Osteocyte (in vitro differentiated cells): ENCODE measurements at regions not wholly inside any gene's neighbourhood (a gene's known extent, or its start where the extent isn't known, plus 50 kb on each side); places are given as distances from the start of the nearest gene placed in this dataset.
A peak's percentile ranks its signal among the peaks of the same experiment; 100 is the strongest.
"Not testable (repeated sequence)": the region's sequence is repeated elsewhere in the genome, so short reads cannot be mapped to it uniquely, and the experiment has no call there.

ENCODE experiments used
- DNase-seq: peaks from one replicate; pipeline ENCODE4 v3.0.0; 2021; ENCODE audit warnings: mixed read lengths; ENCODE audit not compliant: unreplicated experiment; ENCODE audit errors: extremely low spot score
- H3K27ac Mint-ChIP-seq: one replicate; pipeline ENCODE4 v1.8.0; 2021; ENCODE audit warnings: mild to moderate bottlenecking, mixed read lengths; ENCODE audit not compliant: unreplicated experiment
- H3K27me3 Mint-ChIP-seq: one replicate; pipeline ENCODE4 v1.8.0; 2021; ENCODE audit warnings: mixed read lengths; ENCODE audit not compliant: unreplicated experiment
- H3K36me3 Mint-ChIP-seq: one replicate; pipeline ENCODE4 v1.8.0; 2021; ENCODE audit warnings: mixed read lengths; ENCODE audit not compliant: unreplicated experiment
- H3K4me1 Mint-ChIP-seq: one replicate; pipeline ENCODE4 v1.8.0; 2021; ENCODE audit warnings: mixed read lengths; ENCODE audit not compliant: unreplicated experiment
- H3K4me3 Mint-ChIP-seq: one replicate; pipeline ENCODE4 v1.8.0; 2021; ENCODE audit warnings: mild to moderate bottlenecking, moderate library complexity, mixed read lengths; ENCODE audit not compliant: unreplicated experiment
- H3K9me3 Mint-ChIP-seq: one replicate; pipeline ENCODE4 v1.8.0; 2021; ENCODE audit warnings: mixed read lengths; ENCODE audit not compliant: unreplicated experiment
- CTCF ChIP-seq: fragments of 200-600 bp; sonication (generic); IDR thresholded peaks from 2 replicates; pipeline ENCODE4 v1.5.0; 2021; ENCODE audit warnings: antibody characterized with exemption, mild to moderate bottlenecking, moderate library complexity

- not testable (repeated sequence) for H3K27me3 Mint-ChIP-seq, H3K4me1 Mint-ChIP-seq, H3K4me3 Mint-ChIP-seq, H3K27ac Mint-ChIP-seq, H3K9me3 Mint-ChIP-seq, DNase-seq, H3K36me3 Mint-ChIP-seq
Measured at GRCh38 chr15:32253958-32254357, 149.1 kb downstream of the GOLGA8K start.

DNA sequence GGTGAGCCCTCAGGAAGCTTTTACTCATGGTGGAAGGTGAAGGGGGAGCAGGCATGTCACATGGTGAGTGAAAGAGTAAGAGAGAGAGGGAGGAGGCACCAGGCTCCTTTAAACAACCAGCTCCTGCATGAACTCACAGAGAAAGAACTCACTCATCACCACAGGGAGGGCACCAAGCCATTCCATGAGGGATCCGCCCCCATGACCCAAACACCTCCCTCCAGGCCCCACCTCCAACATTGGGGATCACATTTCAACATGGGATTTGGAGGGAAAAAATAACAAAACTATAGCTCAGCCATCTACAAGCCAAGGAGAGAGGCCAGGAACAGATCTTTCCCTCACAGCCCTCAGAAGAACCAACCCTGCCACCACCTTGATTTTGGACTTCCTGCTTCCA, 153.9 kb downstream of the GOLGA8K start:
- not testable (repeated sequence) for H3K4me3 Mint-ChIP-seq, H3K9me3 Mint-ChIP-seq, H3K27ac Mint-ChIP-seq, H3K4me1 Mint-ChIP-seq, H3K36me3 Mint-ChIP-seq, H3K27me3 Mint-ChIP-seq
- peak; percentile 77 for DNase-seq

DNA sequence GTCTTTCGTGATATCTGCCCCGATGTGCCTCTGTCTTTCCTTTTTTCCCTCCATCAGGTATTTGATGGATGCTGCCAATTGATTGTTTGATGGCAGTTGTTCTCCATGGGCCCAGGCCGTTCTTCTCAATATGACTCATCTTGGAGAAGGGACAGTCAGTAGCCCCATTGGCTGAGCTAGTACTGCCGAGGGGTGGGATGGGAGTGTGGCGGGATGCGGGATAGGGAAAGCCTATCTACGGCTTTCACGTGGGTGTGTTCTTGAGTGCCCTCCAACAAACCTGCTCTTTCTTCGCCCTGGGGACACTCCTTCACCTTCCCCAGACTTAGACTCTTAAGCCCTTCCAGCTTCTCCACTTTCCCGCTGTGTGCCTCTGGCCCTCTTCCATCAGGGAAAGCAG, 159.4 kb downstream of the GOLGA8K start:
- DNase-seq, H3K27me3 Mint-ChIP-seq, H3K9me3 Mint-ChIP-seq, H3K27ac Mint-ChIP-seq, H3K4me1 Mint-ChIP-seq, H3K36me3 Mint-ChIP-seq, H3K4me3 Mint-ChIP-seq: not testable (repeated sequence)

DNA sequence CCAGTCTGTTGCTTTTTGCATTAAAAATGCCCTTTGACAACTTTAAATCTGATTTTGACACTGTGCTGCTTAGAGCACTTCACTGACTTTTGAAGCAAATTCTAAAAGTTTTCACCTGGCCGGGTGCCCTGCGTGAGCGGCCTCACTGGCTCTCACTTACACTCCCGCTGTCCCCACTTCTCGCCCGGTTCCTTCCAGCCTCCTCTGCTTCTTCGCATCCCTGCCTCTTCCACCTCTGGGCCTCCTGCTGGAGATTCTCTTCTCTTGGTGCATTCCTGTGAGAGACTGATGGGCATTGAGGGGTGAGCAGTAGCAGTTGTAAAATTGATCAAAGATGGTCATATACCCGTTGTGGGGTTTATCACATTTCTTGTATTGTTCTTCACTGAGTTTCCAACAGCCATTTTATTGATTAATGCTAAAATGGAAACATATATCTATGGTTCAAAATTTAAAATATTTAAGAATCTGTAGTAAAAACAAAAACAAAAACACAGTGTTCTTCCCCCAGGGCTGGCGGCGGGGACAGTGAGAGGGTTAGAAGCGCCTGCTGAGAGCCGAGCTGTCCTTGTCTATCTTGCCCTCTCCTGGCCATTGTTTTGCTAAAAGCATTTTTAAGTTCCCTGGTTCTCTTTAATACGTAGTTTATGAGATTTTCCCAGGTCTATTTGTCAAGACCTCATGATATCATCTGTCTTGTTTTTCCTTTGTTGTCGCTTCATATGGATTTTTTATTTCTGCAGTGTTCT, 160.1 kb downstream of the GOLGA8K start:
- not testable (repeated sequence) for H3K27me3 Mint-ChIP-seq, DNase-seq, H3K27ac Mint-ChIP-seq, H3K4me1 Mint-ChIP-seq, H3K9me3 Mint-ChIP-seq, H3K4me3 Mint-ChIP-seq, H3K36me3 Mint-ChIP-seq

- not testable (repeated sequence) for H3K4me3 Mint-ChIP-seq, H3K27ac Mint-ChIP-seq, H3K9me3 Mint-ChIP-seq, H3K27me3 Mint-ChIP-seq, H3K4me1 Mint-ChIP-seq, DNase-seq, H3K36me3 Mint-ChIP-seq
Measured at GRCh38 chr15:32227410-32228114, 175.5 kb downstream of the GOLGA8K start.

GRCh38 chr15:32222716-32223115, 180.4 kb downstream of the GOLGA8K start:
- Mint-ChIP-seq H3K4me1 (no peaks in the 10 kb centered on the region), H3K9me3 (peaks cover 23% of the 10 kb centered on the region), H3K4me3 (no peak overlapping the region), H3K36me3 (no peaks in the 10 kb centered on the region), H3K27me3 (no peaks in the 10 kb centered on the region), H3K27ac (no peak overlapping the region)
- TF ChIP-seq CTCF: no peak
- DNase-seq: no peak
